Hepatocyte (in vitro differentiated cells): ENCODE measurements at regions not wholly inside any gene's neighbourhood (a gene's known extent, or its start where the extent isn't known, plus 50 kb on each side); places are given as distances from the start of the nearest gene placed in this dataset.

ENCODE experiments used
- DNase-seq: peaks from one replicate; pipeline ENCODE4 v3.0.0-alpha.2; 2016; ENCODE audit warnings: low spot score
- H2AFZ ChIP-seq: fragments of 200-600 bp; sonication (generic); 2 replicates; pipeline ENCODE4 v1.6.0; 2016; ENCODE audit warnings: antibody characterized with exemption, mild to moderate bottlenecking
- H3K27ac ChIP-seq: fragments of 200-600 bp; sonication (generic); 2 replicates; pipeline ENCODE4 v1.5.1; 2016; ENCODE audit warnings: mild to moderate bottlenecking
- H3K27me3 ChIP-seq: fragments of 200-600 bp; sonication (generic); 2 replicates; pipeline ENCODE4 v1.6.1; 2016
- H3K36me3 ChIP-seq: fragments of 200-600 bp; sonication (generic); replicated peaks from 2 replicates; pipeline ENCODE4 v1.5.1; 2016; ENCODE audit warnings: low read depth; ENCODE audit not compliant: insufficient read depth
- H3K4me1 ChIP-seq: fragments of 200-600 bp; sonication (generic); 2 replicates; pipeline ENCODE4 v1.5.1; 2016; ENCODE audit warnings: mild to moderate bottlenecking, moderate library complexity; ENCODE audit not compliant: insufficient read depth
- H3K4me2 ChIP-seq: fragments of 200-600 bp; sonication (generic); 2 replicates; pipeline ENCODE4 v1.6.0; 2016
- H3K4me3 ChIP-seq: fragments of 200-600 bp; sonication (generic); 2 replicates; pipeline ENCODE4 v1.5.1; 2016; ENCODE audit warnings: mild to moderate bottlenecking
- H3K79me2 ChIP-seq: fragments of 200-600 bp; sonication (generic); 2 replicates; pipeline ENCODE4 v1.6.0; 2017; ENCODE audit warnings: mild to moderate bottlenecking
- H3K9me2 ChIP-seq: fragments of 200-600 bp; sonication (generic); replicated peaks from 2 replicates; pipeline ENCODE4 v1.6.0; 2017; ENCODE audit warnings: mild to moderate bottlenecking; ENCODE audit not compliant: insufficient read depth
- H3K9me3 ChIP-seq: fragments of 200-600 bp; sonication (generic); 2 replicates; pipeline ENCODE4 v1.5.1; 2016; ENCODE audit warnings: low read depth, mild to moderate bottlenecking
- H4K20me1 ChIP-seq: fragments of 200-600 bp; sonication (generic); 2 replicates; pipeline ENCODE4 v1.6.0; 2016; ENCODE audit warnings: mild to moderate bottlenecking; ENCODE audit not compliant: insufficient read depth, poor library complexity, severe bottlenecking
- CTCF ChIP-seq: fragments of 200-600 bp; sonication (generic); IDR thresholded peaks from 2 replicates; pipeline ENCODE4 v1.5.1; 2016; ENCODE audit warnings: antibody characterized with exemption, mild to moderate bottlenecking; ENCODE audit not compliant: poor library complexity
- EZH2 ChIP-seq: fragments of 200-600 bp; sonication (generic); IDR thresholded peaks from 2 replicates; pipeline ENCODE4 v1.6.1; 2016; ENCODE audit warnings: antibody characterized with exemption, mild to moderate bottlenecking, borderline replicate concordance
- EZH2phosphoT487 ChIP-seq: fragments of 200-600 bp; sonication (generic); IDR thresholded peaks from one replicate; pipeline ENCODE4 v1.6.1; 2018; ENCODE audit warnings: antibody characterized with exemption, mild to moderate bottlenecking, low read depth, moderate library complexity; ENCODE audit not compliant: unreplicated experiment, severe bottlenecking
- WGBS: methylation state at CpG from one replicate; pipeline ENCODE4 v1.1.6; 2016; ENCODE audit warnings: low lambda C conversion rate; ENCODE audit errors: missing lambda C conversion rate; 5-methylcytosine and 5-hydroxymethylcytosine counted together

- Histone ChIP-seq H2AFZ (no peak overlapping the region), H3K4me1 (peaks cover 14% of the 10 kb centered on the region), H3K4me2 (peak overlapping the region; percentile 26), H3K36me3 (no peaks in the 10 kb centered on the region), H3K4me3 (no peak overlapping the region), H3K27me3 (no peaks in the 10 kb centered on the region), H3K27ac (peak overlapping the region; percentile 82), H3K9me3 (peaks cover 4% of the 10 kb centered on the region), H3K9me2 (no peaks in the 10 kb centered on the region), H4K20me1 (no peaks in the 10 kb centered on the region), H3K79me2 (no peaks in the 10 kb centered on the region)
- no peak for DNase-seq
- TF ChIP-seq EZH2phosphoT487, result no peak
- WGBS, result 73% methylated on average over 6 of the region's 6 CpGs
These were observed 156.0 kb downstream of the LRIG3 start for GRCh38 chr12:58764100-58764953.

- Histone ChIP-seq H3K9me2 (no peaks in the 10 kb centered on the region), H4K20me1 (no peaks in the 10 kb centered on the region), H2AFZ (no peak overlapping the region), H3K79me2 (no peaks in the 10 kb centered on the region), H3K27me3 (no peaks in the 10 kb centered on the region), H3K9me3 (peaks cover 4% of the 10 kb centered on the region), H3K4me2 (peak overlapping the region; percentile 26), H3K36me3 (no peaks in the 10 kb centered on the region), H3K27ac (peak overlapping the region; percentile 82), H3K4me3 (no peak overlapping the region), H3K4me1 (peaks cover 14% of the 10 kb centered on the region)
- WGBS, result 31% methylated on average over 2 of the region's 2 CpGs
- TF ChIP-seq EZH2 (no peak), EZH2phosphoT487 (no peak), CTCF (no peak)
- DNase-seq, result no peak
These were observed 155.2 kb downstream of the LRIG3 start for GRCh38 chr12:58765076-58765475.

- DNase-seq, result peak; percentile 70
- Histone ChIP-seq H3K27me3 (no peaks in the 10 kb centered on the region), H3K4me1 (peaks cover 14% of the 10 kb centered on the region), H3K4me3 (no peak overlapping the region), H3K27ac (peak overlapping the region; percentile 90), H2AFZ (no peak overlapping the region), H4K20me1 (no peaks in the 10 kb centered on the region), H3K9me3 (peaks cover 4% of the 10 kb centered on the region), H3K36me3 (no peaks in the 10 kb centered on the region), H3K9me2 (no peaks in the 10 kb centered on the region), H3K79me2 (no peaks in the 10 kb centered on the region), H3K4me2 (peak overlapping the region; percentile 30)
- TF ChIP-seq EZH2phosphoT487 (peak; percentile 47), CTCF (no peak)
- WGBS, result 55% methylated on average over 4 of the region's 4 CpGs
These were observed 154.4 kb downstream of the LRIG3 start for GRCh38 chr12:58765653-58766512.

- no peak for DNase-seq
- Histone ChIP-seq H3K36me3 (no peaks in the 10 kb centered on the region), H4K20me1 (no peaks in the 10 kb centered on the region), H3K27ac (peak overlapping the region; percentile 90), H3K27me3 (no peaks in the 10 kb centered on the region), H2AFZ (no peak overlapping the region), H3K4me1 (peaks cover 14% of the 10 kb centered on the region), H3K9me2 (no peaks in the 10 kb centered on the region), H3K4me2 (peak overlapping the region; percentile 30), H3K9me3 (peaks cover 4% of the 10 kb centered on the region), H3K4me3 (no peak overlapping the region), H3K79me2 (no peaks in the 10 kb centered on the region)
- WGBS, result 69% methylated on average over 3 of the region's 3 CpGs
- TF ChIP-seq CTCF, result no peak
- no peak for TF ChIP-seq EZH2phosphoT487
- TF ChIP-seq EZH2, result no peak
These were observed 153.8 kb downstream of the LRIG3 start for GRCh38 chr12:58766513-58766870.
